ENCODE measurements at regions not wholly inside any gene's neighbourhood (a gene's known extent, or its start where the extent isn't known, plus 50 kb on each side); places are given as distances from the start of the nearest gene placed in this dataset.

DNA sequence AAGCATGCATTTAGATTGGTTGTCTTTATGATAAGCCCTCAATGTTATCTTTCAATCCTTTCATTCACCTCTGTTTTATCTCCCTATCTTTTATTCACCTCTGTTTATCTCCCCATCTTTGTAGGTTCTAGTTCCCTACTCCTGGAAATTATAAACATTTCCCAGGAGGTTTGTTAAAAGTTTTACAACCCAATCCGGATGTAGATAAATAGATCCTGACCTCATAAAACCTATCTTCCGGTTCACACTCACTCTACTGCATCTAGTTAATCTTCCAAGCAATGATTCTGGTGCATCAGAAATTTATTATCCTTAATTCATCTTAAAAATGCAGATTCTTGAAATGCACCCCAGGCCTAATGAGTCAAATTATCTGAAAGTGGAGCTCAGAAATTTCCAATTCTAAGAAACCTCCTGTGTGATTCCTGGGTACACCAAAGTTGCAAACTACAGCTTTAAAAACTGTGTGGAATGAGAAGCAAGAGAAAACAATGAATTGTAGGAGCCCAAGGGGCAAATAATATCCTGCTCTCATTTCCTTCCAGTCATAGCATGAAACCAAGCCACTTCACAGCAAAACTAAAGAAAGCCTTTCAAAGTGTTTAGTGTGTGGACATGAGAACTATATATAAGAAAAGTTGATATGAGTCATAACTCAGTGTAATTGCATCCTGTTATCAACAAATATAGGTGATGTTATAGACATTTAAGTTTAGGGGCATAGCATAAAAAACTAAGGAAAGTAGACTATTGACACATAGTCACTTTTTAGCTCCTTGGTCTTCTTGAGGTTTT lies 51.1 kb upstream of the UGT8 start:
- TF ChIP-seq, protein P1, sequence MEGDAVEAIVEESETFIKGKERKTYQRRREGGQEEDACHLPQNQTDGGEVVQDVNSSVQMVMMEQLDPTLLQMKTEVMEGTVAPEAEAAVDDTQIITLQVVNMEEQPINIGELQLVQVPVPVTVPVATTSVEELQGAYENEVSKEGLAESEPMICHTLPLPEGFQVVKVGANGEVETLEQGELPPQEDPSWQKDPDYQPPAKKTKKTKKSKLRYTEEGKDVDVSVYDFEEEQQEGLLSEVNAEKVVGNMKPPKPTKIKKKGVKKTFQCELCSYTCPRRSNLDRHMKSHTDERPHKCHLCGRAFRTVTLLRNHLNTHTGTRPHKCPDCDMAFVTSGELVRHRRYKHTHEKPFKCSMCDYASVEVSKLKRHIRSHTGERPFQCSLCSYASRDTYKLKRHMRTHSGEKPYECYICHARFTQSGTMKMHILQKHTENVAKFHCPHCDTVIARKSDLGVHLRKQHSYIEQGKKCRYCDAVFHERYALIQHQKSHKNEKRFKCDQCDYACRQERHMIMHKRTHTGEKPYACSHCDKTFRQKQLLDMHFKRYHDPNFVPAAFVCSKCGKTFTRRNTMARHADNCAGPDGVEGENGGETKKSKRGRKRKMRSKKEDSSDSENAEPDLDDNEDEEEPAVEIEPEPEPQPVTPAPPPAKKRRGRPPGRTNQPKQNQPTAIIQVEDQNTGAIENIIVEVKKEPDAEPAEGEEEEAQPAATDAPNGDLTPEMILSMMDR (IDR thresholded peaks at IDR 0.05) = no peak
- no peak for TF ChIP-seq POLR2A (IDR thresholded peaks at IDR 0.05)

Measured in vagina (tissue), 2 donors.